HFFc6 (cell line): ENCODE measurements at regions not wholly inside any gene's neighbourhood (a gene's known extent, or its start where the extent isn't known, plus 50 kb on each side); places are given as distances from the start of the nearest gene placed in this dataset.

ENCODE experiments used
- DNase-seq: peaks from one replicate; pipeline ENCODE4 v3.0.0-alpha.2; 2018
- H3K27ac Mint-ChIP-seq: 2 replicates; pipeline ENCODE4 v1.8.0; 2020; ENCODE audit warnings: mild to moderate bottlenecking, mixed read lengths
- H3K27me3 Mint-ChIP-seq: 2 replicates; pipeline ENCODE4 v1.8.0; 2021; ENCODE audit warnings: mild to moderate bottlenecking, moderate library complexity, mixed read lengths; ENCODE audit not compliant: insufficient read depth
- H3K36me3 Mint-ChIP-seq: 2 replicates; pipeline ENCODE4 v1.8.0; 2021; ENCODE audit warnings: low read depth, mixed read lengths
- H3K4me1 Mint-ChIP-seq: 2 replicates; pipeline ENCODE4 v1.8.0; 2020; ENCODE audit warnings: low read depth, mixed read lengths
- H3K4me3 Mint-ChIP-seq: 2 replicates; pipeline ENCODE4 v1.8.0; 2020; ENCODE audit warnings: mild to moderate bottlenecking, moderate library complexity, mixed read lengths
- H3K9me3 Mint-ChIP-seq: 2 replicates; pipeline ENCODE4 v1.8.0; 2020; ENCODE audit warnings: mild to moderate bottlenecking, mixed read lengths
- CTCF ChIP-seq: fragments of 200-600 bp; sonication (generic); IDR thresholded peaks from 2 replicates; pipeline ENCODE4 v1.5.0; 2021; ENCODE audit warnings: antibody characterized with exemption, mild to moderate bottlenecking

GRCh38 chr10:9301148-9301547 lies 1246.7 kb downstream of the GATA3 start:
- H3K4me1 Mint-ChIP-seq, result peaks cover 6% of the 10 kb centered on the region; the same call in 1 of the 2 replicates

GRCh38 chr10:9301554-9301953 lies 1247.1 kb downstream of the GATA3 start:
- TF ChIP-seq CTCF, result no peak
- Mint-ChIP-seq H3K4me1 (peaks cover 2% of the 10 kb centered on the region; the same call in 1 of the 2 replicates), H3K27me3 (no peaks in the 10 kb centered on the region; the same call in 1 of the 2 replicates), H3K9me3 (no peaks in the 10 kb centered on the region), H3K4me3 (no peak overlapping the region), H3K36me3 (no peaks in the 10 kb centered on the region), H3K27ac (no peak overlapping the region)
- DNase-seq, result no peak

More at GRCh38 chr10:9301148-9301547, 1246.7 kb downstream of the GATA3 start:
- no peak overlapping the region for H3K27ac Mint-ChIP-seq
- H3K36me3 Mint-ChIP-seq, result no peaks in the 10 kb centered on the region
- no peaks in the 10 kb centered on the region; the same call in 1 of the 2 replicates for H3K27me3 Mint-ChIP-seq
- TF ChIP-seq CTCF, result peak; percentile 68
- H3K9me3 Mint-ChIP-seq, result no peaks in the 10 kb centered on the region
- no peak for DNase-seq
- no peak overlapping the region for H3K4me3 Mint-ChIP-seq

- Mint-ChIP-seq H3K36me3 (no peaks in the 10 kb centered on the region), H3K27me3 (no peaks in the 10 kb centered on the region; the same call in 1 of the 2 replicates), H3K9me3 (no peaks in the 10 kb centered on the region), H3K4me1 (no peaks in the 10 kb centered on the region), H3K4me3 (no peak overlapping the region), H3K27ac (no peak overlapping the region)
- TF ChIP-seq CTCF, result peak; percentile 80
- peak; percentile 49 for DNase-seq
Measured at GRCh38 chr10:9302140-9302746, 1247.8 kb downstream of the GATA3 start.

- Mint-ChIP-seq H3K27me3 (no peaks in the 10 kb centered on the region), H3K36me3 (no peaks in the 10 kb centered on the region), H3K27ac (no peak overlapping the region), H3K4me3 (no peak overlapping the region), H3K9me3 (no peaks in the 10 kb centered on the region), H3K4me1 (no peaks in the 10 kb centered on the region)
- DNase-seq, result peak; percentile 10
- peak; percentile 74 for TF ChIP-seq CTCF
Measured at GRCh38 chr10:9305018-9305655, 1250.6 kb downstream of the GATA3 start.

- H3K36me3 Mint-ChIP-seq, result no peaks in the 10 kb centered on the region
- no peak overlapping the region for H3K27ac Mint-ChIP-seq
- H3K9me3 Mint-ChIP-seq, result no peaks in the 10 kb centered on the region
- DNase-seq, result no peak
- H3K4me1 Mint-ChIP-seq, result no peaks in the 10 kb centered on the region
- H3K27me3 Mint-ChIP-seq, result no peaks in the 10 kb centered on the region; the same call in none of the 2 replicates
- peak; percentile 57 for TF ChIP-seq CTCF
- H3K4me3 Mint-ChIP-seq, result no peak overlapping the region
Measured at GRCh38 chr10:9311702-9312499, 1257.4 kb downstream of the GATA3 start.
